ENCODE measurements at regions not wholly inside any gene's neighbourhood (a gene's known extent, or its start where the extent isn't known, plus 50 kb on each side); places are given as distances from the start of the nearest gene placed in this dataset.

DNA sequence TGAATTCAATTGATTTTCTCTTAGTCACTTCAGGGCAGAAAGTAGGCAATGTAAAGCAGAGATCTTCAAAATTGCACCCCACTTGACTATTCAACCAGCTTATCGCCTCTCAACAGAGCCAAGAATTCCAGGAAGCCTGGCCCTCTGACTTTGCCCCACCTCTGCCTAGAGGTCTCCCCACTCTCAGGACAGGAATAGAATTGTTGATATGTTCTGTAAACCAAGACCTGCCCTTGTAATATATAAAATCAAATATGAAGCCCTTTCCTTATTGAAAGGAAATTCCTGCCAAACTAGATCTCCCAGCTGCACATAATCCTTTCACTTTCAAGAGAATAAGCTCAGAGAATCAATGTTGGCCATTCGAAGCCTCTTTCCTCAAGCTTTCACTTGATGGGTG lies 116.1 kb upstream of the DPT start:
- Histone ChIP-seq H3K4me3 (no peak overlapping the region), H3K4me1 (peaks cover 0 to 24% (median 4%) of the 10 kb centered on the region in 9 donors), H3K9me3 (no peaks in the 10 kb centered on the region), H3K27ac (no peak overlapping the region), H3K36me3 (no peaks in the 10 kb centered on the region), H3K27me3 (no peaks in the 10 kb centered on the region)
- intact Hi-C loops (cut with DNase I), result no loop called here
- TF ChIP-seq, protein P1, sequence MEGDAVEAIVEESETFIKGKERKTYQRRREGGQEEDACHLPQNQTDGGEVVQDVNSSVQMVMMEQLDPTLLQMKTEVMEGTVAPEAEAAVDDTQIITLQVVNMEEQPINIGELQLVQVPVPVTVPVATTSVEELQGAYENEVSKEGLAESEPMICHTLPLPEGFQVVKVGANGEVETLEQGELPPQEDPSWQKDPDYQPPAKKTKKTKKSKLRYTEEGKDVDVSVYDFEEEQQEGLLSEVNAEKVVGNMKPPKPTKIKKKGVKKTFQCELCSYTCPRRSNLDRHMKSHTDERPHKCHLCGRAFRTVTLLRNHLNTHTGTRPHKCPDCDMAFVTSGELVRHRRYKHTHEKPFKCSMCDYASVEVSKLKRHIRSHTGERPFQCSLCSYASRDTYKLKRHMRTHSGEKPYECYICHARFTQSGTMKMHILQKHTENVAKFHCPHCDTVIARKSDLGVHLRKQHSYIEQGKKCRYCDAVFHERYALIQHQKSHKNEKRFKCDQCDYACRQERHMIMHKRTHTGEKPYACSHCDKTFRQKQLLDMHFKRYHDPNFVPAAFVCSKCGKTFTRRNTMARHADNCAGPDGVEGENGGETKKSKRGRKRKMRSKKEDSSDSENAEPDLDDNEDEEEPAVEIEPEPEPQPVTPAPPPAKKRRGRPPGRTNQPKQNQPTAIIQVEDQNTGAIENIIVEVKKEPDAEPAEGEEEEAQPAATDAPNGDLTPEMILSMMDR (IDR thresholded peaks at IDR 0.05), result no peak
- 56 to 69% methylated on average over 2 of the region's 2 CpGs for WGBS, 2 donors
- ATAC-seq, result peak in 4 of 8 donors; percentile 47 to 86 (median 50)
- DNase-seq, result no peak

DNA sequence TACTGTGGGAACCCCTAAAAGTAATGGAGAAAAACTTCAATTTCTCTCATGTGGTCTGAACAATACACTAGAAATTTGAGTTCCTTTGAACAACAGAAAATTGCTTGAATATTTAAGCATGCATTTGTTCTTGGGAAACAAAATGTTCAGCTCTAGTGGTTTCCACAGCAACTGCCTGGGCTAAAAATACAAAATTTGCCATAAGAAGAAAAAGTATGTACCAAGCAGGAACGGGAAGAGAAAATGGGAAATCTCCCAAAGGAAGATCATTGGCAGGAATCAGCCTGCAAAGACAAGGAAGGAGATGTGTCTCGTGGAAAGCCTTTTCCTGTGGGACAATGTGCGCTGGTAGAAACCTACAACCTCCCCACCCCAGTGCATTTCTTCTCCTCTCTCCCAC lies 119.0 kb upstream of the DPT start:
- WGBS, 2 donors, result 48 to 68% methylated on average over 3 of the region's 3 CpGs
- ATAC-seq (no peak), DNase-seq (no peak)
- Histone ChIP-seq H3K27me3 (no peaks in the 10 kb centered on the region), H3K9me3 (peaks cover 0 to 14% (median 0%) of the 10 kb centered on the region in 11 donors), H3K27ac (no peak overlapping the region), H3K36me3 (no peaks in the 10 kb centered on the region), H3K4me3 (no peak overlapping the region), H3K4me1 (peaks cover 0 to 20% (median 4%) of the 10 kb centered on the region in 9 donors)
- TF ChIP-seq, protein P1 (IDR thresholded peaks at IDR 0.05), result no peak
- intact Hi-C loops (cut with DNase I), result no loop called here

DNA sequence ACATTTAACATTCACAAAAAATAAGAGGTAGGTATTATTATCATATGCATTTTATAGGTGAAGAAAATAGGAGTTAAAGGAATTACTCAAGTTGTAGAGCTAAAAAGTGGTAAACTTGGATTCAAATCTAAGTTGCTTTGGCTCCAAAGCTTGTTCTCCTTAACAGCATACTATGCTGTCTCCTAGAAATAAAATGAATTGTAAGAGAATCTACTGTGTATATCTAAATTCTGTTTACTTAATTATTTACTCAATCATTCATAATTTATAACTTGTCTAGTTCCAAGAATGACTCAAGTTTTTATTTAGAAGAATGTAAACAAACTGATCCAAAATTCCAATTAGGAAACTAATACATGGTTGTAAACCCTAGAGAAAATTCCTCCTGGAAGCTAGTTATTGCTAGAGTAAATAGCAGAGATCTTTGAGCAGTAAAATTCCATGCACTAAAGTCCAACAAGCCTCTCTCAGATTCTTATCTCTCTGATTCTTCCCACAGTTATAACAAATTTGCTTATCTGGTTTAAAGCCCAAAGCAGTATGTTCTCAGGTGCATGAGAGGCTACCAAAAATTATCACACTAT lies 132.5 kb upstream of the DPT start:
- intact Hi-C loops (cut with DNase I), result no loop called here
- Histone ChIP-seq H3K27me3 (no peaks in the 10 kb centered on the region), H3K9me3 (peaks cover 0 to 21% (median 2%) of the 10 kb centered on the region in 11 donors), H3K36me3 (no peaks in the 10 kb centered on the region), H3K4me1 (peaks cover 0 to 21% (median 6%) of the 10 kb centered on the region in 9 donors), H3K4me3 (no peak overlapping the region), H3K27ac (no peak overlapping the region)
- DNase-seq (no peak), ATAC-seq (no peak)
- TF ChIP-seq, protein P1 (IDR thresholded peaks at IDR 0.05), result no peak

DNA sequence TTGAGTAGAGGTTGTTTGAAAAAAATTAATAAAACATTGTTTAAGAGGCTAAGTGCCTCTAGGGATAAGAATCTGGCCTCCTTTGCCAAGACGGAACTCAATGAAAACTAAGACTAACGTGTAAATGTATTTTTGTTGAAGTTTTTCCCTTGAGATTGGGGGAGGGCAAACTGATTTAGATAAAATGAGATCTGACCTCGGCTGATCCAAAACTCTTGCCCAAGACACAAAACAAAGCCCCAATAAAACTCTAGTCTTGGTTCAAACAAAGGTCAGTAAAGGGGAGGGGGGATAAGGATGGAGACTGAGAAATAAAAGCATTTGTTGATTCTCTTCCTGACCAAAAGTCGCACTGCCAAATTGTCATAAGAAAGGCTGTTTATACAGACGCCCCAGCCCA lies 134.8 kb upstream of the DPT start:
- ATAC-seq (peak in 7 of 8 donors; percentile 41 to 93 (median 84)), DNase-seq (peak in 1 of 2 donors; percentile 29)
- intact Hi-C loops (cut with DNase I), result no loop called here
- Histone ChIP-seq H3K4me3 (no peak overlapping the region), H3K27me3 (no peaks in the 10 kb centered on the region), H3K4me1 (peaks cover 0 to 21% (median 10%) of the 10 kb centered on the region in 9 donors), H3K9me3 (peaks cover 0 to 25% (median 2%) of the 10 kb centered on the region in 11 donors), H3K36me3 (no peaks in the 10 kb centered on the region), H3K27ac (peak overlapping the region in 8 of 10 donors; percentile 9 to 62 (median 28))
- WGBS, 2 donors, result 42 to 57% methylated on average over 5 of the region's 5 CpGs
- TF ChIP-seq, protein P1 (IDR thresholded peaks at IDR 0.05), result no peak

All from heart right ventricle (tissue), 16 donors.